Stimulated activated CD4-positive, alpha-beta T cell treated with anti-CD3 and anti-CD28 coated beads, Interleukin-12 subunit alpha, Interleukin-12 subunit beta, amount 100 ng/mL, for 24 hours (primary cell): ENCODE measurements at regions not wholly inside any gene's neighbourhood (a gene's known extent, or its start where the extent isn't known, plus 50 kb on each side); places are given as distances from the start of the nearest gene placed in this dataset.

ENCODE experiments used
- DNase-seq, 2 experiments: peaks; one replicate each; pipeline ENCODE4 v3.0.0-alpha.2; 2020; ENCODE audit warnings: low read depth in 2 of 2

GRCh38 chr6:134740027-134740373 lies 209.9 kb downstream of the ALDH8A1 start:
- no peak for DNase-seq

- no peak for DNase-seq
Measured at GRCh38 chr6:134739299-134740026, 210.4 kb downstream of the ALDH8A1 start.

- no peak for DNase-seq
Measured at GRCh38 chr6:134738211-134738885, 211.6 kb downstream of the ALDH8A1 start.

DNA sequence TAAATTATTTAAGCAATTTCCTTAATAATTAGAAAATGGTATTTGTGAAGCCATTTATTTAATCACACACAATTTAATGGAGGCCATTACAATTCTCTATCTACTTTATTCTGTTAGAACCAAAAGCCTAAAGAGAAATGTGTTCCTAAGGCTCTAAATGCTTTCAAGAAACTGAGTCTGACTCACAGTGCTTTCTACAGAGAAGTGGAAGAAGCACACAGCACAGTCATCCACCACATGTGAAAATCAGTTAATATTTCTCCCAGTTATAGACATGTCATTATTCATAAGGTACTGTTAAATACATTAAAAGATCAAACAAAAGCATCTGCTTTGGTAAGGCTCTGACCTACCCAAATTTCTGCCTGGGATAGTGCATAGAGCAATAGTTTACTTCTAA lies 214.4 kb downstream of the ALDH8A1 start:
- no peak for DNase-seq

DNA sequence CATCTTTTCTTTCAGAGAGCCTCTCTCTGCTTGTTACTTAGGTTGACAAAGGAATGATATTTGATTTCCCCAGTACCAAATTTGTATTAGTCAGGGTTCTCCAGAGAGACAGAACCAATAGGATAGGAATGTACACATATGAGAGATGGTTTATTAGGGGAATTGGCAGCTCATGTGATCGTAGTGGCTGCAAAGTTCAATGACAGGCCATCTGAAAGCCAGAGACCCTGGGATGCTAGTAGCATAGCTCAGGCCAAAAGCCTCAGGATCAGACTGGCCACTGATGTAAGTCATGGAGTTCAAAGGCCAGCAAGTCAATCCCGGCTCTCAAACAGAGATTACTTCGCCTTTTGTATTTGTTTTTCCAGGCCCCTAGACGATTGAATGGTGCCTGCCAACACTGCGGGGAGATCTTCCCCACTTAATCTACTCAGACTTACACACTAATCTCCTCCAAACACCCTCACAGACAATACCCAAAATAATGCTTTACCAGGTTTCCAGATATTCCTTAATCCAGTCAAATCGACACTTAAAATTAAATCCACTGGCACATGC lies 215.5 kb downstream of the ALDH8A1 start:
- no peak for DNase-seq

- no peak for DNase-seq
Measured at GRCh38 chr6:134733801-134734200, 216.1 kb downstream of the ALDH8A1 start.

GRCh38 chr6:134732763-134733162 lies 217.1 kb downstream of the ALDH8A1 start:
- DNase-seq: no peak

DNA sequence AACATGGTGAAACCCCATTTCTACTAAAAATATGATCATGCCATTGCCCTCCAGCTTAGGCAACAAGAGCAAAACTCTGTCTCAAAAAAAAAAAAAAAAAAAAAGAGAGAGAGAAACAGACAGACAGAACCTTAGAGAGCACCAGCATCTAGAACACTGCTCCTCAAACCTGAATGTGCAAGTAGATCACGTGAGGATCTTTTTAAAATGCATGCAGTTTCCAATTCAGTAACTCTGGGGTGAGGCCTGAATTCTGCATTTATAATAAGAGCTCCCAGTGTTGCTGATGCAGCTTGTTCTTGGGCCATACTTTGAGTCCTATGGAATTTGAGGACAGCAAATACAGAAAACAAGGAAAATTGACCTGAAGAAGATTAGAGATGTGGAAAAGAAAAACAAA lies 218.3 kb downstream of the ALDH8A1 start:
- DNase-seq: no peak

DNA sequence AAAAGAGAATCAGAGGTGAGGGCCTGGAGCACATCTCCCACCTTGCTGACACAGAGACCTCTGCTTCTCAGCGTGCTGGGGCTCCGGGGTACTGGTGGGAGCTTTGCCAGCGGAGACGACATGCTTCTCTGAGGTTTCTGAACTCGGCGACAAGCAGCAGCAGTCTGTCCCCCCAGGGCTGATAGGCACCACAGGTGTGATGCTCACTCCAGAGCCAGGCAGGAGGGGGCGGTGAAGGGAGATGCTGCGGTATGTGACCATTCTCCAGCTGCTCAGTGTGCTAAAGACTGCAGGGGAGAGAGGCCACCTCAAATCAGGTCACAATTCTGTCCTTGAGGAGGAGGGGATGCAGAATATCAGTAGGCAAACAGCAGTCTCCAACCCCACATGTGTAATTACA lies 219.9 kb downstream of the ALDH8A1 start:
- no peak for DNase-seq

DNA sequence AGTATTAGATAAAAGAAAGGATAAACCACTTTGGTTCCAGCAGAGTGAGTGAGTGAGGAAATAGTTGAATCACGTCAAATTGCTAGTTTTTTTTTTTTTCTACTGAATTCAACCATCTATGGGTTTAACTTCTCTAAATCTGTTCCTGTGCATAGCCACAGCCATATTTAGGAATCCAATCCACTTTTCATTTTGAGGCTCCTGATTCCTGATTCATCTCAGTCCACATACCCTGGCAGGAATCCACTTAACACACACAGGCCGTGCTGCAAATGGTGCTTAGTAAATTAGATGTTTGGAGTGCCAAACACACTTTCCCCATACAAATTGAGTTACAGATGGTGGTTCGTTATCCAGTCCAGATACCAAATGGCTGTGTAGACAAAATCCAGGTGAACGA lies 220.3 kb downstream of the ALDH8A1 start:
- no peak for DNase-seq

DNA sequence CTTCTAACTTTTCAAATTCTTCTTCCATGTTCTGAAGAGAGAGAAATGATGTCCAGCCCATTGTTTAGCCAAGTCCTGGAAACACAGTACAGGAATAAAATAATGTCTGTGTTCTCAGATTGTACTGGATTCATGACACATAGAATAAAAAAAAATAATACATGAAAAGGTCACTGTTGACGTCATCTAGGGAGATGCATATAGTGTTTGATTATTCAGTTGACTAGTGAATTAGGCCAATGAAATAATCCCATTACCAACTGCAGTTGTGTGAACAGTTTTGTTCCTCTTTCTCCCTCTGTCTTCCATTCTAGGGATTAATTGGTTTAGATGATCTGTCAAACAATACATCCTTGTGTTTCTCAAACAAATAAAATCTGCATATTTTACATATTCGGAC lies 222.8 kb downstream of the ALDH8A1 start:
- DNase-seq: no peak

GRCh38 chr6:134725590-134725989 lies 224.3 kb downstream of the ALDH8A1 start:
- DNase-seq: no peak

DNA sequence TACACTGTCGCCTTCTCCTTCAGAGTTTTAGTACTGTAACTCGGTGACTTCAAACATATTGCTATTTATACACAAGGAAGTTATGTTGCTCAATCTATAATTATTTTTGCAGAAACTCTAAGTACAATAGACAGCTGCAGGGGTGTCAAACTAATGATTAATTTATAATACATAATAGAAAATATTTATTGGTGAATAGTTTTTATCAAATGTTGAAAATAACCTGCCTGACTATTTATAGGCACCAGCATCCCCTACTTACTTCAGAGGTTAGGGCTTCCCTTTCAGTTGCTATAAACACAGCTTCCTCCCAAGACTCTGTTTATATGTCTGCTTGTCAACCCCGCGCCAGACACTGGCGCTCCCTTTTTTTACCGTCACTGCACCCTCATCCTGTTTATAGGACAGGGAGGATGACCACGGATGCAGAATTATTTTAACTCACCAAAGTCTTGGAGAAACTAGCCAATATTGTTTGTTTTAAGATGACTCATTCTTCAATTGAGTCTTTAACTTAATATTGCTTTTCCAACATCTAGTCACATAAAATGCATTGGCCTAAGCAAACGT lies 225.0 kb downstream of the ALDH8A1 start:
- DNase-seq: no peak

GRCh38 chr6:134723081-134723871 lies 226.6 kb downstream of the ALDH8A1 start:
- DNase-seq: no peak

- DNase-seq: no peak
Measured at GRCh38 chr6:134722200-134722870, 227.6 kb downstream of the ALDH8A1 start.

DNA sequence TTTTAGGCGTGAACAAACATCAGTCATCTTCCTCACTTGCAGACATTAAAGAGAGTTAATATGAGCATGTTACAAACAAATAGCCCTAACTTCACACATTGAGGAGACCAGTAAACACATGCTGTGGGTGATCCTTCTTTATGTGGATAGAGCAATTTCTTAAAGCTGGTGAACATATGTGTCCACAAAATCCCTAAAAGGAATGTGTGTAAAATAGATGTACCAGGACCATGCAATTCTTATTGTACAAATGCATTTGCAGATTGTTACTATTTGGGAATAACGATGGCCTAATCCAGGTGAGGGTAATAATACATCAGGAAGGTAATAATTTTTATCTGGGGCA lies 228.9 kb downstream of the ALDH8A1 start:
- DNase-seq: no peak

DNA sequence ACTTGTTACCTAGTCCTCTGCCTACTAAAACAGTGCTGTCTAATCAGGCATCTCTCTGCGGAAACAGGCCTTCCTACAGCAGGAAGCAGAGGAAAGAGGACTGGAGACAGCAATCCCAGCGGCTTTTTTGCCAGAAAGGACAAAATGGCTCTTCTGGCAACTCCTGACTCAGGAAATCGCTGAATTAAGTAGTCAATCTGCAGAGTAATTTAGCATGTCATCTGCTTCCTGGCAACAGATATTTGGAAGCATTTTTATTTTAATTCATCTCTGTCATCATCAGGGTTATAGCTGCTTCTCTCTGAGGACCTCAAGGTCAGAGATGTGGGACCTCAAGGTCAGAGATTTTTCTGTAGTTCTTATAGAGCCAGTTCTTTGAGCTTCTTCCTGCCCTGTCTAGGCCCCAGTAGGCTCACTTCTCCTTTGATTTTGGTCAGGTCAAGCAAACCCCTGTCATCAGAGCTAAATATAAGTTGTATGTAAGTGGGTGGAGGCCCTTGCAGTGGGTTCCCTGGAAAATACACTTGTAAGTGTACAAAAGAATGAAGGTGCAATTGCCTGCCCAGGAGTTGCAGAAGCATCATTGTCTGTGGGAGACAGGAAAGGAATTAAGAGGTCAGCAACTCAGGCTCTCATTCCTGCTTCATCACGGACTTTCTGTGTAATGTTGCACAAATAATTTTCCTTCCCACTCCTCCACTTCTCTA lies 229.4 kb downstream of the ALDH8A1 start:
- no peak for DNase-seq

- no peak for DNase-seq
Measured at GRCh38 chr6:134719911-134720310, 230.0 kb downstream of the ALDH8A1 start.

- DNase-seq: no peak
Measured at GRCh38 chr6:134719286-134719685, 230.6 kb downstream of the ALDH8A1 start.

- no peak for DNase-seq
Measured at GRCh38 chr6:134714679-134715078, 235.2 kb downstream of the ALDH8A1 start.

DNA sequence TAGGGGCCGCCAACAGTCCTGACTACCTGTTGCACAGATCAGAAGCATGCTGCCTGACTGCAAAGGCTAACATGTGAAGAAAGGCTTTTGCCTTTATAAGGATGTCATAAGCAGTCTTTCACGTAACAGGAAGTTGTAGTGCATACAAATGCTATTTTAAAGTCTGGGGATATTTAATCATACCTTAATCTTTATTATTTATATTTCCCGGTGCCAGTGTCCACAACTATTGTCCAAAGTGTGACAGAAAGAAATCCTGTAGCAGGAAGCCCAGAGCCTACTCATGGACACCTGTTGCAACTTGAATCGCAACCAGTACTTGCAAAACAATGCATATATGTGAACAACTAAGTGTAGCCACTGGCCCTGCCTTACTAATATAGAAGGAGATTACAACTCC lies 235.8 kb downstream of the ALDH8A1 start:
- no peak for DNase-seq
